HG03025 (cell line): ENCODE measurements at regions not wholly inside any gene's neighbourhood (a gene's known extent, or its start where the extent isn't known, plus 50 kb on each side); places are given as distances from the start of the nearest gene placed in this dataset.
"Not testable (repeated sequence)": the region's sequence is repeated elsewhere in the genome, so short reads cannot be mapped to it uniquely, and the experiment has no call there.

Experiments
- ATAC-seq: cut with Tn5 transposase; IDR thresholded peaks from one replicate; pipeline ENCODE4 v1.9.1; 2021; ENCODE audit warnings: mild to moderate bottlenecking, moderate library complexity; ENCODE audit not compliant: unreplicated experiment, low FRiP score

DNA sequence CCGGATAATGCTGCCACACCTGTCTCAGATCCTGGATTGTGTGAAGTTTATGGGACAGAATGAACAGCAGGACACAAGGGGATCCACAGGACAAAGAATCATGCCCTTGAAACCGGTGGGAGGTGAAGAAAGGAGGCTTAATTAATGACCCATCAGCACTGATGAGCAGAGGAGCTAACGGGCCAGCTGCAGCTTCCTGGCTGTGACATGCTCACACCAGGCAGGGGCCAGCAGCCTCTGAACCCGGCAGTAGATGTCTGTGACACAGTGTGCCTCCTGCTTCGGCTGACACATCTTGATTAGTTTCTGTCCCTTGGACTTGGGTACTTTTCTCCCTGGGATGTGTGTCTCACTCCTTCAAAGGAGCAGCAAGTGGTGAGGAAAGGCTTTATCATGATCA is 328.8 kb upstream of the BRINP1 start:
- no peak for ATAC-seq

DNA sequence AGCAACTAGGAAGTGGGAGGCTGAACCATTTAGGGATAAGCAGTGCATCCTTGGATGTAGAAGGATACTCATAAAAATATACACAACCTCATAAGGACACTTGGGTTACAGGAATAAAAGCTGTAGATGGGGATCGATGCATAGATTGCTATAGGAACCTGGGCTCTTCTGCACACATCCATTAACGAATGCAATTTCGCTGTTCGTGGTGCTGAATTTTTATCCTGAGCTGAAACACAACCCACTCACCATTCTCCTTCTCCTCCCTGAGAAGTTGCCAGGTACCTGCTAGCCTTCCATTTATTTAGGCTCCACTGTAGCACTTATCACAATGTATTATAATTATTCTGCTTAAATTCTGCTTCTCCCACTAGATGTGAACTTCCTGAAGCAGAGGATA is 320.6 kb upstream of the BRINP1 start:
- no peak for ATAC-seq

DNA sequence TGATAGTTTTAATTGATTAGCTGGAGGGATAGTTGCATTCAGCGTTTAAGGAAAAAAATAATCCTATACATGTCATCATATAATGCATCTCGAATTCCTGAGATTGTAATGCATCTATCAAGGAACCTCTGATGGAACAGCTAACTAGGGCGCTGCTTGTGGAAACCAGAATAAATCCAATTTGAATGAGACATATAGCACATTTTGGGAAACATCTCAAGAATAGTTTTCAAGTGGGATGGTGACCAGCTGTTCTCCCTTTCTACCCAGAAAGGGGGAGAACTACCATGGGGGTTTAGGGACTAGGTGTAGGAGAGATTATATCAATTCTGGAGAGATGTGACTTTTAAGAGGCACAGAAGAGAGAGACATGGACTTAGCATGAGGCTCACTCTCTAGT is 319.3 kb upstream of the BRINP1 start:
- no peak for ATAC-seq

DNA sequence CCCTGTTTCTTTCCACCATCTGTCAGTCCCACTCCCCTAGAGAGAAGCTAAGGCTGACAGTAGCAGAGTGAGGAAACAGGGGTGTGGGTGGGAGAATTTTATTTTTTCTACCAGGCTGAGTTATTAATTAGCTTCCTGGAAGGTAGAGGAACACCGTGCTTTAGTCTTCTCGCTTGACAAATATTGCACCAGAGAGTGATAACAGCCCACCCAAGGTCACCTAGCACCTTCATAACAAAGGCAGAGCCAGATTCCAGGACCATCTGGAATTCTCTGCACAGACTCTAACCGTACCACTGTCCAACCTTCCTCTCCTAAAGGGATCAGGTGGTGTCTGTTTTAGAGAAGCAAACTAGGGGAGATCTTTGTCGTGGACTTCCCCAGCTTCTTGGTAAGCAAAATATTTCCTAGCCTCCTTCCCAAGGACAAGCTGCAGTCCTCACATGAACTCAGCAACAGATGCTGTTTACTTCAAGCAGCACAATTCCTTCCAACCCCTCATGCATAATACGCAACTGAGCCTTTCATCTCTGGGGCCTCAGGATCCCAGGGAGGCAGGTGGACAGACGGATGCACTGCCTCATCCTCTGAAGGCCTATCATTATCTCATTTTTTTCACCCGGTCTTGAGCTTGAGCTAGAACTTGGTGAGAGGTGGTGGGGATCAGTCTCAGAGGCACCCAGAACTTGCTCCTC is 308.7 kb upstream of the BRINP1 start:
- ATAC-seq, result no peak

DNA sequence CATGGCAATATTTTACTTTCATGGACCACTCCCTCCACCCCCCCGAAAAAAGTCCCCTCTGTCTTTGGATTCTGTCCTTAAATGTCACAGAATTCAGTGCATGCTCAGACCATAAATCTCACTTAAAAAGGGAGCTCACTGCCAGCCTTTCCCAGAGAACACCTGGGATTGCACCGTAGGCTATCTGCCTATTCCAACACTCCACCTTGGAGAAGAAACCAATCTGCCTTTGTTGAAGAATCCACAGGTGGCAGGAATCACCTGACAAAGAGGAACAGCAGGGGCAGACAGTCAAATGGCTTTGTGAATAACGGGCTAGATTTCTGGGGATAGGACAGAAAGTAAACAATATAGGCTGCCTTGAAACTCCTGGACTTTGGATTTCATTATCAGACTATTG is 306.7 kb upstream of the BRINP1 start:
- no peak for ATAC-seq

DNA sequence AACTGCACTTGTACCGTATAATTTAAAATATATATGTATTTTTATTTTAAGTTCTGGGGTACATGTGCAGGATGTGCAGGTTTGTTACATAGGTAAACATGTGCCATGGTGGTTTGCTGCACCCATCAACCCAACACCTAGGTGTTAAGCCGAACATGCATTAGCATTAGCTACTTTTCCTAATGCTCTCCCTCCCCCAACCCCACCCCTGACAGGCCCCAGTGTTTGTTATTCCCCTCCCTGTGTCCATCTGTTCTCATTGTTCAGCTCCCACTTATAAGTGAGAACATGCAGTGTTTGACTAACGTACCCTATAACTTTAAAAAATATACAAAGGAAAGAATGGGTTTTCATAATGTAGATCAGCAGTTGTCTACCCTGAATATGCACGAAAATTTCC is 303.5 kb upstream of the BRINP1 start:
- ATAC-seq, result not testable (repeated sequence)

DNA sequence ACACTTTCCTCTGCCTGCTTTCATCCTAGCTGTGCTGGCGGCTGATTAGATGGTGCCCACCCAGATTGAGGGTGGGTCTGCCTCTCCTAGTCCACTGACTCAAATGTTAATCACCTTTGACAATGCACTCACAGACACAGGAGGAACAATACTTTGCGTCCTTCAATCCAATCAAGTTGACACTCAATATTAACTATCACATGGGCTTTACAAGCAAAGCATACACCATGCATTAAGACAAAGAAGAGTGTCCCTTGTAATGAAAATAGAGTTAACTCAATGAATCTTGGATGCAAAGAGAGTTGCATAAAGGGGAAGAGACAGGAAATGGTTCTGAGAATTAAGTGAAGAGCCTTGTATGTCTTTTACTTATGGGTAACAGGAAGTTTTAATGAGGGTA is 298.7 kb upstream of the BRINP1 start:
- no peak for ATAC-seq

DNA sequence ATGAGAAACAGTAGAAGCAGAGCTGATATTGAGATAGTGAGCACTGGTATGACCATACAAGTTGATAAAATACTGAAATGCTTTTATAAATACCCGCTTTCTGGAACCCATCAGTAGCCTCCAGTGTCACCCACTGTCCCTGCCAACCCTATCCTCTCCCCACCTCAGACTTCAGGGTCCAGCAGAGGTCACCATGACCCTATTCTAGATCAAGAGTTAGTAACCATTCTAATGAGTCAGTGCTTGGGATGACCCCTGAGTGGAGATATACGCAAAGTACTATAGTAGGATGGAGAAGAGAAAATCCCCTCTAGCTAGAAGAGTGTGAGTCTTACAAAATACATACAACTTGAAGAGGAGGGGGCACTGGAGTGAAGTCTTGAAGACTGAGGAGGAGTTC is 297.9 kb upstream of the BRINP1 start:
- no peak for ATAC-seq

DNA sequence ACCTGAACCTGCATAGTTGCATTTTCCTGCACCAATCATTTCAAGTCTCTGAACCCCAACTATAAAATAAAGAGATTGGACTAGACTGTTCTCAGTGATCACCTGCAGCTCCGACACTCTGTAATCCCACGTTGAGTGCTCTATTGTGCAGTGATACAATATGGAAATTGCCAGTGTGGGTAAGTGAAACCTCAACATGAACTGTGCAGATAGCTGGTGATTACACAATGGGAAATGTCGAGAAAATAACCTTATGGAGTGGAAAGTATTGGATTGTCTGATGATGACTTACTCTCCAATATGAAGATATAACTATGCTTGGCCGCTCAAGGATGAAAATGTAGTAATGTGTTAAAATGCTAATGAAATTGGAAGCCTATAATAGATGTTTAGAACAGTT is 293.1 kb upstream of the BRINP1 start:
- no peak for ATAC-seq

DNA sequence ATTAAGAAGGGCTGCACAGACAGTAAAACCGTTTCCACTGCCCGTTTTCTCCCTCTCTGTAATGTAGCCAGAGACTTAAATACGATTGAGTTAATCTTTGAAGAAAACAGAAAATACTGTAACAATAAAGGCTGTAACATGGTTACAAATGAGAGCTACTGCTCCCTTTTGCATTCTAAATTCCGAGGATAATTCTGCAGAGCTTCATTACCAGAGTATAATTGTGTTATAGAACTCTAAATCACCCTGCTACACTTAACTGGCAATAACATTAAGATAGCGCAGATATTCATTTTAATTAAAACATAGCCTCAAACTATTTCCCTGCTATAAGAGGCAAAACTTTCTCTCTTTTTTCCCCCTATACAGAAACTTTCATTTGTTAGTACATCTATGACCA is 283.7 kb upstream of the BRINP1 start:
- ATAC-seq, result no peak

DNA sequence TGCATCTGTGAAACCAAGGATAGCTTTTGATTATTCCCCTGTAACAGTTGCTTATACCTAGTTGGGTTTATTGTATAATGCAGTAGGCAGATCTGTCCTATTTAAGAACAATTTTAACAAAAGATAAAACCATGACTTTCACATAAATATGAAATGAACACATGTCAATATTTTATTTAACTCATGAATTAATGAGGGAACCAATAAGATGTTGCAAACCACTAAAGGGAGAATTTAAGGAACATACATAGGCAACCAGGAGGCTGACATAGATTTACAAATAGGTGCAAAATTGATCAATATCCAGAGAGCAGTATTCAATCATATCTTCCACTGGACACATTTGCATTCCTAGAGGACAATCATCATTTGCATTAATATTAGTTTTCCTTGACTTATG is 280.0 kb upstream of the BRINP1 start:
- no peak for ATAC-seq

DNA sequence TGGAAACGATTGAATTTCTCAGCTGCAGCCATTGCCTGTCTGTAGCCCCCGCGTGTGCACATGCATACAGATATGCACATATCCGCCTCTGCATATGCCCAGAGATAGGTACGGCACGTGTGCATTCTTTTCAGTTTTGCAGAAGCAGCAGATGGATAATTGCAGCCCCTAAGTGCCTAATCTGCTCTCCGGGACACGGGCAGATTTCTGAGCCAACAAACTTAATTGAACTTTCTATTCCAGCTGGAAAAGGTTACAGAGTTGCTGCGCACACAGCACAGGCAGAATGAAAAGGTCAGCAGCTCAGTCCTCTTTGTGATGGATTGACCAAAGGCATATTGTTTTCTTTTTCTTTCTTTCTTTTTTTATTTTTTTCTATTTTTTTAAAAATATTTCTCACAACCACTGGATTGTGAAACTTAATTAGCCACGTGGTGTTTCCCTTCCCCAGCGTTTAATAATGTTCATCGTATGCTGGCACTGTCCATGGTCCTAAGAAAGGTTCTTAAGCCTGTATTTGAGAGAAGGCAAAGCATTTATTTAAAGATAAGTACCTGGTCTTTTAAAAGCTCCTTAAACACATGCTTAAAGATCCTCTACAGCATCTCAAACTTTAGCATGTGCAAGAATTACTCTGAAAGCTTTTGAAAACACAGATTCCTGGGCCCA is 270.2 kb upstream of the BRINP1 start:
- no peak for ATAC-seq

DNA sequence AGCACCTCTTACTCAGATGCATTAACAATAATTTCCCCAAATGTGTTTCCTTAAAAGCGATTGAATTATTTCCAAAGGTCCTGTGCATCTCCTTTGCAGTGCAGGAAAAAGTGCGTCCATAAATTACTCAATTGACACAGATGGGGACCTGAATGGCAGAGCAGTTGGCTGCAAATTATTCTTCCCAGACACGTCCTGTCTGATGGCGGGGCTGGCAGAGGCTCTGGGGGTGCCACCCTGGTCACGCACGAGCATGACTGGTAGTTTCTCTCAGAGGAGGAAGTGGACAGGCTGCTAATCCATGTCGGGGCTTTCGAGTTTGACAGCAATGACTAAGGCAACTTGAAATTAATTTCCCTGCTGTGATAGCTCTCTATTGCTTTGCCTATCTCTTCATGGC is 264.8 kb upstream of the BRINP1 start:
- no peak for ATAC-seq

DNA sequence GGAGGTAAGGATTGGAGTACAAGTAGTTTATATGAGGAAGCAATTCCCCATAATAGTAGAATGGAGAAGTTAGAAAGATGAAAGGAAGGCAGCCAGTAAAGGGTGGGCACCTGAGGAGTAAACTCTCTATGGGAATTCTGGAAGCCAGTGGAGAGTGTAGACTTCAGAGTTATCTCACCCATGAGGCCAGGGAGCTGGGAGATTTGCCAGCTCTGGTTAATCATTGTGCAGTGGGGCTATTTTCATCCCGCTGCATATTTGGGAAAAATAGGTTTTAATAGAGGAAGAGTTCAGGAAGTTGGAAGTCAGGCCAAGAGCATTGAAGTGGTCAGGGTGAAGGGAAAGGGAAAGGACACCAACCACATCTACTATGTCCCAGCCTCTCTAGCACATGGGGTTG is 242.3 kb upstream of the BRINP1 start:
- no peak for ATAC-seq

DNA sequence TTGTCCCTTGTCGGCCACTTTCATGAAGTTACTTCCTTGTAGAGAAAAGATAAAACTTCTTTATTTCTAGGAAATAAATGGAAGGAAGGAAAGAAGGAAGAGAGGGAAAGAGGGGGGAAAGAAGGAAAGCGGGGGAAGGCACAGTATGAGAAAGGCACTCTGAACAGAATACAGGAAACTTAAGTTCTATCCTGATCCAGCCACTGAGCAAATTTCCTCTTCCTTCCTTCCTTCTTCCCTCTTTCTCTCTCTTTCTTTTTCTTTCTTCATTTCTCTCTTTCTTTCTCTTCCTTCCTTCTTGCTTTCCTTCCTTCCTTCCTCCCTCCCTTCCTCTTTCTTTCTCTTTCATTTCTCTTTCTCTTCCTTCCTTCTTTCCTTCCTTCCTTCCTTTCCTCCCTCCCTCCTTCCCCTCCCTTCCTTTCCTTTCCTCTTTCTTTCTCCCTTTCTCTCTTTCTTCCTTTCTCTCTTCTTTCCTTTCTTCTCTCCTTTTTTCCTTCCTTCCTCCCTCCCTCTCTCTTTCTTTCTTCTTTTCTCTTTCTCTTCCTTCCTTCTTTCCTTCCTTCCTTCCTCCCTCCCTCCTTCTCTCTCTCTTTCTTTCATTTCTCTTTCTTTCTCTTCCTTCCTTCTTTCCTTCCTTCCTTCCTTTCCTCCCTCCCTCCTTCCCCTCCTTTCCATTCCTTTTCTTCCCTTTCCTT is 240.2 kb upstream of the BRINP1 start:
- no peak for ATAC-seq

DNA sequence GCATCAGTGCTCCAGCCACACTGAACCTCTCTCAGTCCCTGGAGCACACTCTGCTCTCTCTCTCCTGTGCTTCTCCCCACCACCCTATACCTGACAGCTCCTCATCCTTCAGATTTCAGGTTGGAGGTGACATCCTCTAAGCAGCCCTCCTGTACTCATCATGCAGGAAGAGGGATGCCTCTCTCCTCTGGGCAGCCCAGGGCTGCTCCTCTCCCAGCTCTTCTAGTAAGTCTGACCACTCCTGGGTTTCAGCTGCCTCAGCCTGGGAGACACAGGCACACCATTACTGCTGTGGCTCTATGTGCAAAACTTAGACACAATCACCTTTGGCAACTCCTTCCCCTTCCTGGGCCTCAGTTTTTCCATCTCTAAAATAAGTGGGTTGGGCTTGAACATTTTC is 232.4 kb upstream of the BRINP1 start:
- ATAC-seq, result no peak

DNA sequence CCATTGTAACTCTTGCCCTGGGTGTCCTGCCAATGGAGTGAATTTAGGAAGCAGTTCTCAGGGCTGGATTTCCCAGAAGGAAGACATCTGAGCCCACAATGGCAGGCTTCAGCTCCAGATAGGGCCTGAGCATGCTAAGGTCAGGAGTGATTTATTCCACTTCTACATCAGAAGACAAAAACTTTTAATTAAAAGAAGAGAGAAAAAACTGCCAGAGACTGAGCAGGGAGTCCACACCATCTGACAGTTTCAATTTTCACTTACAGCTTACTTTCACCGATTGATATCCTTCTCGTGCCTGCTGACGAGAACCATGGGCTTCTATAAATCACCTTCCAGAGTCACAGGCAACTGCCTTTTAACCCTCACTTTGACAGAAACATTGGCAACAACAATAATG is 228.3 kb upstream of the BRINP1 start:
- ATAC-seq, result no peak

DNA sequence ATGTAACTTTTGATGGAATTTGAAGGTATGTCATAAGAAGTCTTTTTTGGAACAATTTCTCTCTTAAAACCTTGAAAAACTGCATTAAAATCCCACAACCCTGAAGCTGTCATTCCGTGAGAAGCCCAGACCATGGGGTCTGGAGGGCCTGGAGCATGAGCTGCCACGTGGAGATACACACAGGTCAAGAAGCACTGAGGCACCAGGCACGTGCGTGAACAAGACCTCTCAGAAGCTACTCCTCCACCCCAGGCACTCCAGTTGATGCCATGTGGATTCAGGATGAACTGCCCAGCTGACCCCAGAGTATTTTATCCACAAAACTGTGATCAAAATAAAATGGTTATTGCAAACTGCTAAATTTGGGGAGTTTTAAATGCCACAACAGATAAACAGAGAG is 227.5 kb upstream of the BRINP1 start:
- ATAC-seq, result no peak

DNA sequence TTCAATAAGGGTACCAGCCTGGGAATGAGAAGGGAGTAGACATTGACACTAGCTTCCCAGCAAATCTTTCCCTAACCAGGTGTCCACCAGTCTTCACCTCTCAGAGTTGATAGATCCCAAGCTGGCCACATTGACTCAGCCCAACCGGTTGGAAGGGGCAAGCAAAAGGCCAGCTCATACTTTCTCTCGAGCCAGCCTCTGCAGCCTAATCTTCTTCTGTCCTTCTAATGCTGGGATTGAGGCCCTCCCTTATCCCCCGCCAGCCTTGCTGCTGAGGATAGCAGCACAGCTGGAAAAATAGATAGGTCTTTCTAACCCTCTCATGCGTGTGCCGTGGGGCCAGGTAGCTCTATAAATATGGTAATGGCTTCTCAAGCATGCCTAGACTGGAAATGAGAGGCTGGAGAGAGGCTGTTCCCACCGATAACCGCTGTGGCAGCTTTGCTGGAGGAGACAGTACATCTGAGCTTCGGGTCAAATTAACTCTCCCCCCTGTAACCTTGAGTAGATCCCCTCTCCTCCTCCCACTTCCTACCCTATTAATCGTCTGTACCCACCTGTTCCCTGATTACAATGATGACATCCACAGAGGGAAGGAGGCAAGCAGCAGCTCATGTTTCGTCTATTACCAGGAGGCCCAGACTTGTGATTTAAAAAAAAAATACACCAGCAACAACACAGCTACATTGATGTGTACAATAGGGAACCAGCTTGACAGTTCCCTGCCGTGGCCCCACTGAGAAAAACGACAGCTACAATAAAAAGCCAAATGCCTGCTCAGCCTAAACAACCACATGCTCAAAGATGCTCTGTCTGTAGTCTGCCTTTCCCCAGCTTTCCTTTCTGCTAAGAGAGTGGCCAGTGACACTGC is 219.9 kb upstream of the BRINP1 start:
- ATAC-seq, result no peak

DNA sequence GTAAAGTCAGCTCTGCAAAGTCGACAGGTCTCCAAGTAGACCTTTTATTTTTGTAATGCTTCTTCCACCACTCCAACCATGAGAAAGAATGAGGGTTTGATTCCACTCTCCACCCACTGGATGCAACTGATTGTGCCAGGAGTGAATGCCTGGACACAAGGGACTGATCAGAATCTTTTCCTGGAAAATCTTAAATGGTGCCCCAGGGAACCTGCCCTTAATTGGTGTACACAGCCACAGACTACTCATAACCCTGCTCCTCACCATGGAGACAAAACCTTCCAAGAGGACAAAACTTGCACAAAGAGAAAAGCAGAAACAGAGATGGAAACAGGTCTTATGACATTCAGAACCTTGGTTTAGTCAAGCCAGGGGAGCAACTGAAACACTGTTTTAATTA is 208.6 kb upstream of the BRINP1 start:
- ATAC-seq, result no peak

DNA sequence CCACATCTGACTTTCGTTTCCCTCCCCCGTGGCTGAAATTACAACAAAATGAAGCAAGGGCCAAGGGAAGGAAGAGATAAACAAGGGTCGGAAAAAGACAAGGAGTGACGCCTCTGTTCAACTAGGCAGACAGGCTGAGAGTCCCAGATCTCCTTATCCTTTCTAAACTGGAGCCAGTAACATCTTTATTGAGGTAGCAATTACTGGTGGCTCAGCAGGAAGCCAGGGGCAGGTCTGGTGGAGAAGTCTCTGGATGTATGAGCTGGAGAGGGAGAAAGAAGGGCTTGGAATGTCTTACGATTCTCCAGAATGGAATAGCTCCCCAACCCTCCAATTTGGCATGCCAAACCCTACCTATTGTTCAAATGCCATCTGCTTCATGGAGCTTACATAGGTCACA is 190.8 kb upstream of the BRINP1 start:
- ATAC-seq, result no peak
